K562 (cell line): ENCODE measurements at regions not wholly inside any gene's neighbourhood (a gene's known extent, or its start where the extent isn't known, plus 50 kb on each side); places are given as distances from the start of the nearest gene placed in this dataset.

Experiments used
- ATAC-seq: fragments of 200-7000 bp; cut with Tn5 transposase; 3 replicates; pipeline ENCODE4 v1.9.1; 2020; ENCODE audit warnings: moderate library complexity
- BruUV-seq: library from RNA; stranded (reverse); fragments of 400-500 nt; replicated peaks from 2 replicates; lab custom pipeline; 2021; lab: Mats Ljungman, UMichigan
- CTCF ChIA-PET: fragments of 300-600 bp; formaldehyde crosslinking; extraction: SDS; loops from one replicate; lab custom pipeline; 2021; ENCODE audit warnings: low intra/inter-chr PET ratio; lab: Yijun Ruan, JAX
- POLR2A ChIA-PET: fragments of 300-600, 350-650 bp; sonication (Branson Sonifier 250); formaldehyde crosslinking; extraction: SDS; loops from one replicate; lab custom pipeline; 2021; ENCODE audit warnings: antibody characterized with exemption, inconsistent platforms; lab: Yijun Ruan, JAX
- DNase-seq, 4 experiments: peaks; one replicate each; pipeline versions ENCODE4 v3.0.0 to v3.0.0-alpha.2; 2011 to 2018; ENCODE audit warnings: low spot score in 3 of 4, mixed read lengths in 3 of 4; ENCODE audit errors: extremely low read depth in 1 of 4
- FAIRE-seq: peaks from 2 replicates; lab custom pipeline; 2011; peaks lifted over from hg19 to GRCh38; lab: Jason Lieb, UNC
- H2AFZ ChIP-seq: 2 replicates; pipeline ENCODE4 v1.6.0; 2011; ENCODE audit warnings: low read depth, low read length, control low read depth, inconsistent platforms
- H3K27ac ChIP-seq: fragments of 200-600 bp; 3 replicates; pipeline ENCODE4 v1.8.0; 2011; ENCODE audit warnings: low read depth, mild to moderate bottlenecking, control low read depth, inconsistent platforms, low read length, moderate library complexity, mixed read lengths; ENCODE audit errors: extremely low read depth
- H3K27me3 ChIP-seq, 2 experiments: fragments of 300-600 bp in 1 of 2; 2 replicates in 1 of 2; 3 replicates in 1 of 2; pipeline versions ENCODE4 v1.6.0 to v1.8.0; 2011; ENCODE audit warnings: inconsistent platforms in 2 of 2, low read length in 2 of 2, mild to moderate bottlenecking in 1 of 2, mixed read lengths in 1 of 2, moderate library complexity in 1 of 2; ENCODE audit not compliant: control insufficient read depth in 2 of 2, insufficient read depth in 2 of 2
- H3K36me3 ChIP-seq: fragments of 300-600 bp; 3 replicates; pipeline ENCODE4 v1.8.0; 2011; ENCODE audit warnings: mild to moderate bottlenecking, low read length, inconsistent platforms; ENCODE audit not compliant: control insufficient read depth, insufficient read depth
- H3K4me1 ChIP-seq, 2 experiments: fragments of 200-600 bp in 1 of 2; replicated peaks in 1 of 2; 2 replicates in 1 of 2; 3 replicates in 1 of 2; pipeline versions ENCODE4 v1.5.1 to v1.8.0; 2011; ENCODE audit warnings: inconsistent platforms in 2 of 2, low read length in 2 of 2, mild to moderate bottlenecking in 1 of 2, mixed read lengths in 1 of 2, moderate library complexity in 1 of 2; ENCODE audit not compliant: control insufficient read depth in 2 of 2, insufficient read depth in 2 of 2
- H3K4me2 ChIP-seq: 2 replicates; pipeline ENCODE4 v1.6.1; 2011; ENCODE audit warnings: low read length, control low read depth, inconsistent platforms, mixed read lengths; ENCODE audit not compliant: insufficient read depth
- H3K4me3 ChIP-seq: fragments of 200-600 bp; sonication (generic), shearing (Covaris generic); 2 replicates; pipeline ENCODE4 v1.5.1; 2016; ENCODE audit warnings: control low read depth, inconsistent platforms
- H3K79me2 ChIP-seq: fragments of 200-600 bp; 3 replicates; pipeline ENCODE4 v1.8.0; 2011; ENCODE audit warnings: low read length, inconsistent platforms; ENCODE audit not compliant: control insufficient read depth, insufficient read depth
- H3K9ac ChIP-seq, 2 experiments: 2 replicates each; pipeline versions ENCODE4 v1.6.0 to v1.6.1; 2011; ENCODE audit warnings: low read depth in 2 of 2, low read length in 2 of 2, control low read depth in 1 of 2, inconsistent platforms in 1 of 2, mild to moderate bottlenecking in 1 of 2, mixed read lengths in 1 of 2; ENCODE audit not compliant: insufficient read depth in 1 of 2
- H3K9me1 ChIP-seq: one replicate; pipeline ENCODE4 v1.6.0; 2011; ENCODE audit warnings: inconsistent platforms, mild to moderate bottlenecking, low read length, moderate library complexity; ENCODE audit not compliant: control insufficient read depth, insufficient read depth
- H3K9me3 ChIP-seq: replicated peaks from 2 replicates; pipeline ENCODE4 v1.5.1; 2011; ENCODE audit warnings: low read depth, low read length, inconsistent platforms; ENCODE audit not compliant: control insufficient read depth, insufficient read depth
- H4K20me1 ChIP-seq: replicated peaks from 2 replicates; pipeline ENCODE4 v1.6.1; 2011; ENCODE audit warnings: low read length, inconsistent platforms, mixed read lengths; ENCODE audit not compliant: control insufficient read depth, insufficient read depth
- BHLHE40 ChIP-seq: IDR thresholded peaks from 2 replicates; pipeline ENCODE4 v1.6.1; 2011; ENCODE audit warnings: low read length, improper control_type of control experiment
- CEBPG ChIP-seq, 3 experiments: fragments of 200-800 bp in 1 of 3; sonication (Bioruptor generic) in 1 of 3; sonication (generic) in 1 of 3; formaldehyde crosslinking in 1 of 3; IDR thresholded peaks in 2 of 3; conservative IDR thresholded peaks in 1 of 3; 2 replicates each; pipeline versions ENCODE4 v1.6.1 to v1.8.0; 2016 to 2022; ENCODE audit warnings: missing compliant biosample characterization in 2 of 3, missing genetic modification characterization in 2 of 3, mild to moderate bottlenecking in 1 of 3, missing genetic modification reagents in 1 of 3
- GABPB2 ChIP-seq: fragments of 250-450 bp; sonication (Bioruptor Pico); conservative IDR thresholded peaks from 2 replicates; pipeline ENCODE4 v1.5.1; 2021; ENCODE audit warnings: mild to moderate bottlenecking
- SMARCC2 ChIP-seq: fragments of 450-650 bp; IDR thresholded peaks from 2 replicates; pipeline ENCODE4 v1.6.1; 2017; ENCODE audit warnings: antibody characterized with exemption, moderate library complexity, mild to moderate bottlenecking, low read depth
- SP2 ChIP-seq: IDR thresholded peaks from 2 replicates; pipeline ENCODE4 v1.6.1; 2011; ENCODE audit warnings: mild to moderate bottlenecking, low read depth, low read length, moderate library complexity; ENCODE audit not compliant: poor library complexity, severe bottlenecking; ENCODE audit errors: extremely low read depth
- XRCC3 ChIP-seq: fragments of 450-650 bp; IDR thresholded peaks from 2 replicates; pipeline ENCODE4 v1.6.1; 2017; ENCODE audit warnings: mild to moderate bottlenecking, moderate library complexity
- ZNF184 ChIP-seq: sonication (generic); formaldehyde crosslinking; IDR thresholded peaks from 2 replicates; pipeline ENCODE4 v1.5.0; 2020; ENCODE audit warnings: missing genetic modification reagents
- WGBS: fragments of 100-300 bp; shearing (Covaris generic); methylation state at CpG from one replicate; pipeline ENCODE4 v1.1.6; 2016; ENCODE audit warnings: low coverage, mixed read lengths; ENCODE audit not compliant: insufficient coverage; ENCODE audit errors: missing lambda C conversion rate; 5-methylcytosine and 5-hydroxymethylcytosine counted together
- in situ Hi-C: fragments of 300-500 bp; cut with MboI; formaldehyde crosslinking; loops from 4 replicates; pipeline ENCODE4 v1.15.0; 2018; ENCODE audit warnings: inconsistent platforms, mixed read lengths
- intact Hi-C: fragments of 100-400 bp; cut with micrococcal nuclease; formaldehyde crosslinking; loops from 2 replicates; pipeline ENCODE4 v1.14.2; 2022
- TF ChIP-seq, protein P1 (sequence below): fragments of 450-650 bp; IDR thresholded peaks from 2 replicates; pipeline ENCODE4 v1.6.1; 2016; ENCODE audit warnings: low read depth, mild to moderate bottlenecking, moderate library complexity

DNA sequence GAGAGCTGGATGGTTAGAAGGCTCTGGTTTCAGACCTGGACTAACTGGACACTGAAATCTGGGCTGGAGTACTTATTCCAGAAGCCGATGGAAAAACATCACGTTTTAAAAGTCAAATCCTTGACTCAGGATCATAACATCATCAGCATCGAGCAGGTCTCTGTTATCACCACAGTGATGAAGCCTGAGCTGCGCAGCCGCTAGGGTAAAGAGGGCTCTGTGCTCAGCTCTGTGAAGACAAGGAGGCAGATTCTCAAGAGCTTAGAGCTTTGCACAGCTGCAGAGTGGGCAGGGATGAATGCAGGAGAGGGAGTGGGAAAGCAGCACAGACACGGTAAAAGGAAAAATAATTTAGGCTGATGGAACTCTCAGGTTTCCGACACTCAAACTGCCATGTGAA lies 208.8 kb upstream of the TAS2R1 start:
- ChIA-PET CTCF (no interaction called here), POLR2A (interaction anchor here (0.5 kb wide), 1 partner anchor 497 kb away, joined by 3 read pairs; no protein-coding TSS in a partner anchor)
- H3K9ac ChIP-seq: no peak overlapping the region
- H3K4me3 ChIP-seq: no peak overlapping the region
- intact Hi-C loops (no loop called here), in situ Hi-C loops (no loop called here)
- BruUV-seq: no TSS peak
- H3K9me3 ChIP-seq: 0 out of 2 replicates have a peak, but pooled peaks cover 1% of the 10 kb centered on the region
- under 1% methylated on average over 7 of the region's 7 CpGs for WGBS
- H3K27me3 ChIP-seq: no peaks in the 10 kb centered on the region
- DNase-seq (no peak), ATAC-seq (no peak), FAIRE-seq (no peak)
- no peak overlapping the region for H3K27ac ChIP-seq
- no peaks in the 10 kb centered on the region for H3K36me3 ChIP-seq
- H3K79me2 ChIP-seq: no peaks in the 10 kb centered on the region
- H3K4me2 ChIP-seq: no peak overlapping the region
- no peaks in the 10 kb centered on the region for H3K4me1 ChIP-seq
- no peak overlapping the region for H2AFZ ChIP-seq
- H4K20me1 ChIP-seq: no peaks in the 10 kb centered on the region
- H3K9me1 ChIP-seq: no peaks in the 10 kb centered on the region
- TF ChIP-seq ZNF184 (CRISPR knock-in tag): no peak
- TF ChIP-seq, protein P1, sequence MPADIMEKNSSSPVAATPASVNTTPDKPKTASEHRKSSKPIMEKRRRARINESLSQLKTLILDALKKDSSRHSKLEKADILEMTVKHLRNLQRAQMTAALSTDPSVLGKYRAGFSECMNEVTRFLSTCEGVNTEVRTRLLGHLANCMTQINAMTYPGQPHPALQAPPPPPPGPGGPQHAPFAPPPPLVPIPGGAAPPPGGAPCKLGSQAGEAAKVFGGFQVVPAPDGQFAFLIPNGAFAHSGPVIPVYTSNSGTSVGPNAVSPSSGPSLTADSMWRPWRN: no peak
- TF ChIP-seq, all 486 proteins: peak for 0

DNA sequence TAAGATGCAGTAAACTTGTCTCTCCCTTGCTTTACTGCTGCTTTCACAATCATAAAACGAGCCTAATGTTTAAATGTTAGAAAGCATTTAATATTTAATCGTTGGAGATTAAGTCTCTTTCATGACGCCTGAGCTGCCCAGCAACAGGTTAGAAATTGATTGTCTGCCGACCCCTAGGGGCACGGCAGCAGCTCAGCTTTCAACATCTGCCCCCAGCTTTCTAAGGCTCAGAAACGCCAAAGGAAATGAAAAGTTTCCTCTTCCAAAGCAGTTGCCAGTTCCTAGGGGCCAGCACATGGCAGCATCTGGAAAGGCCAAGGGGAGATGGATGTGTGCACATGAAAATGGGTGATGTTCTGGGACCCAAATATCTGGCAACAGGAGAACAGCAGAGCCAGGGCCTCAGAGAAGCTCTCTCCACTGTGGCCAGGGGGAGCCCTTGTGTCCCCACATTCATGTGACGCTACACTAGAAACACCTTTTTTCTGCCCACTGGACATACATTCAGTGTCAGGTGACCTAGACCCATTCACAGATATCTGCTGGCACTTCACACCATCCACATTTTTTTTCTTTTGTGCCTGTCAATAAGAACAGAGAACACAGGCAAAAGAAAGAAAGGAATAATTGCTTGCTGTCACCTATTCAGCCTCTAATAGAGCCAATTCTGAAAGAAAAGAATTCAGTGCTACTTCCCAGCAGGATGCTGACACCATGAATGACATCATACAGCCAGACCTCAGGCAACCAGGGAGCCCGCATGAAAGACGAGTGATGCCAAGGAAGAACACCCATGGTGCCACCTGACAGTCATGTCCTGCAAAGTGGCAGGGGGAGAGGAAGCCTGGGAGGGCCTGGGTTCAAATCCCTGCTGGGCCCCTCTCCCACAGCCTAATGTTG lies 205.0 kb upstream of the TAS2R1 start:
- Histone ChIP-seq H3K4me3 (no peak overlapping the region), H3K9me1 (no peaks in the 10 kb centered on the region), H3K9ac (no peak overlapping the region), H2AFZ (no peak overlapping the region), H3K36me3 (no peaks in the 10 kb centered on the region), H3K27ac (no peak overlapping the region), H3K79me2 (no peaks in the 10 kb centered on the region), H3K4me1 (no peaks in the 10 kb centered on the region), H3K9me3 (no peaks in the 10 kb centered on the region), H4K20me1 (no peaks in the 10 kb centered on the region), H3K4me2 (no peak overlapping the region), H3K27me3 (no peaks in the 10 kb centered on the region)
- intact Hi-C loops (no loop called here), in situ Hi-C loops (no loop called here)
- CTCF ChIA-PET: no interaction called here
- no peak for ATAC-seq
- no TSS peak for BruUV-seq
- under 1% methylated on average over 9 of the region's 9 CpGs for WGBS
- TF ChIP-seq SP2 (no peak), BHLHE40 (no peak), GABPB2 (CRISPR knock-in tag) (no peak), XRCC3 (no peak), CEBPG (CRISPR knock-in tag; IDR thresholded peaks at IDR 0.05) (no peak), CEBPG (tag; conservative IDR thresholded peaks at IDR 0.05 in 1 of 2, IDR thresholded peaks at IDR 0.05 in 1 of 2) (no peak), SMARCC2 (no peak)
- DNase-seq: no peak
- no peak for FAIRE-seq
- POLR2A ChIA-PET: interaction anchor here (0.6 kb wide), 1 partner anchor 556 kb away, joined by 3 read pairs; no protein-coding TSS in a partner anchor
